SU-DHL-6 (cell line): ENCODE measurements at regions not wholly inside any gene's neighbourhood (a gene's known extent, or its start where the extent isn't known, plus 50 kb on each side); places are given as distances from the start of the nearest gene placed in this dataset.

ENCODE experiments used
- H2AFZ ChIP-seq: fragments of 200-600 bp; sonication (generic); 2 replicates; pipeline ENCODE4 v1.6.1; 2014; ENCODE audit warnings: low read depth, mild to moderate bottlenecking, moderate library complexity, mixed read lengths, antibody characterized with exemption, low read length; ENCODE audit not compliant: severe bottlenecking
- H3F3A ChIP-seq: fragments of 200-600 bp; shearing (Covaris generic); 2 replicates; pipeline ENCODE4 v1.6.0; 2016; ENCODE audit warnings: antibody characterized with exemption, mild to moderate bottlenecking; ENCODE audit not compliant: insufficient read depth
- H3K27ac ChIP-seq: fragments of 200-600 bp; sonication (generic); 2 replicates; pipeline ENCODE4 v1.5.1; 2016; ENCODE audit warnings: low read depth, mild to moderate bottlenecking, low read length, moderate library complexity, mixed read lengths
- H3K27me3 ChIP-seq: fragments of 200-600 bp; sonication (generic), shearing (Covaris generic); 2 replicates; pipeline ENCODE4 v1.6.0; 2014; ENCODE audit warnings: mild to moderate bottlenecking, low read length
- H3K36me3 ChIP-seq: fragments of 200-600 bp; sonication (generic); 2 replicates; pipeline ENCODE4 v1.6.1; 2014; ENCODE audit warnings: mild to moderate bottlenecking, low read length, mixed read lengths
- H3K4me2 ChIP-seq: fragments of 300-600, 200-600 bp; shearing (Covaris generic), sonication (generic); 2 replicates; pipeline ENCODE4 v1.6.0; 2014; ENCODE audit warnings: low read length, low read depth, mild to moderate bottlenecking; ENCODE audit not compliant: poor library complexity, severe bottlenecking
- H3K4me3 ChIP-seq: fragments of 200-600 bp; sonication (generic); 2 replicates; pipeline ENCODE4 v1.5.1; 2014; ENCODE audit warnings: antibody characterized with exemption, low read length, mild to moderate bottlenecking, mixed read lengths; ENCODE audit not compliant: insufficient read depth, poor library complexity, severe bottlenecking
- H3K79me2 ChIP-seq: fragments of 200-600 bp; sonication (generic); 2 replicates; pipeline ENCODE4 v1.6.1; 2014; ENCODE audit warnings: mild to moderate bottlenecking, low read length, moderate library complexity; ENCODE audit not compliant: insufficient read depth
- H3K9ac ChIP-seq: fragments of 200-600 bp; sonication (generic); 2 replicates; pipeline ENCODE4 v1.7.0; 2014; ENCODE audit warnings: mild to moderate bottlenecking, low read length
- H3K9me2 ChIP-seq: fragments of 200-600 bp; sonication (generic); replicated peaks from 2 replicates; pipeline ENCODE4 v1.6.1; 2014; ENCODE audit warnings: low read length; ENCODE audit not compliant: insufficient read depth
- H3K9me3 ChIP-seq: fragments of 200-600 bp; sonication (generic); 2 replicates; pipeline ENCODE4 v1.6.1; 2014; ENCODE audit warnings: low read length, mixed read lengths; ENCODE audit not compliant: insufficient read depth
- H4K20me1 ChIP-seq: fragments of 200-600 bp; sonication (generic); 2 replicates; pipeline ENCODE4 v1.6.1; 2014; ENCODE audit warnings: low read depth, mild to moderate bottlenecking, antibody characterized with exemption, low read length, moderate library complexity, mixed read lengths
- EZH2phosphoT487 ChIP-seq: fragments of 200-600 bp; sonication (generic), shearing (Covaris generic); conservative IDR thresholded peaks from 2 replicates; pipeline ENCODE4 v1.6.1; 2018; ENCODE audit warnings: mild to moderate bottlenecking, antibody characterized with exemption, low read length, moderate library complexity, mixed read lengths
- TF ChIP-seq, protein P1 (sequence below): fragments of 200-600 bp; sonication (generic); IDR thresholded peaks from one replicate; pipeline ENCODE4 v1.5.1; 2017; ENCODE audit warnings: antibody characterized with exemption, mild to moderate bottlenecking, low read length, moderate library complexity; ENCODE audit not compliant: insufficient read depth, poor library complexity, severe bottlenecking

DNA sequence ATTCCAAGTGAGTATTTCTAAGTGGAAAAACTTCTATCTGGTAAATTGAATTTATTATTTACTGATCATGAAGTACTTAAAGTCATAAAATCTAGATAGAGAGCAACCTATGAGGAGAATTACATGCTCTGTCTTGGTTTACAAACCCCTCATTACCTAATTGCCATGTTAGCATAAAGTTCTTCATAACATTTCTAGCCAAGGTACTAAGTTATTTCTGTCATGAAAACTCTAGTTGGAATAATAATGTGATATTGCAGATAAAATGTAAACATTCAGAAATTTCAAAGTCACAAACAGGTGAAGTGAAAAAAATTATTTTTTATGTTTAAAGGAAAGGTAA is 228.6 kb downstream of the TTLL7 start:
- no peak overlapping the region for H3K4me2 ChIP-seq
- H3K79me2 ChIP-seq = no peaks in the 10 kb centered on the region
- H3F3A ChIP-seq = no peaks in the 10 kb centered on the region
- TF ChIP-seq, protein P1, sequence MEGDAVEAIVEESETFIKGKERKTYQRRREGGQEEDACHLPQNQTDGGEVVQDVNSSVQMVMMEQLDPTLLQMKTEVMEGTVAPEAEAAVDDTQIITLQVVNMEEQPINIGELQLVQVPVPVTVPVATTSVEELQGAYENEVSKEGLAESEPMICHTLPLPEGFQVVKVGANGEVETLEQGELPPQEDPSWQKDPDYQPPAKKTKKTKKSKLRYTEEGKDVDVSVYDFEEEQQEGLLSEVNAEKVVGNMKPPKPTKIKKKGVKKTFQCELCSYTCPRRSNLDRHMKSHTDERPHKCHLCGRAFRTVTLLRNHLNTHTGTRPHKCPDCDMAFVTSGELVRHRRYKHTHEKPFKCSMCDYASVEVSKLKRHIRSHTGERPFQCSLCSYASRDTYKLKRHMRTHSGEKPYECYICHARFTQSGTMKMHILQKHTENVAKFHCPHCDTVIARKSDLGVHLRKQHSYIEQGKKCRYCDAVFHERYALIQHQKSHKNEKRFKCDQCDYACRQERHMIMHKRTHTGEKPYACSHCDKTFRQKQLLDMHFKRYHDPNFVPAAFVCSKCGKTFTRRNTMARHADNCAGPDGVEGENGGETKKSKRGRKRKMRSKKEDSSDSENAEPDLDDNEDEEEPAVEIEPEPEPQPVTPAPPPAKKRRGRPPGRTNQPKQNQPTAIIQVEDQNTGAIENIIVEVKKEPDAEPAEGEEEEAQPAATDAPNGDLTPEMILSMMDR = no peak
- TF ChIP-seq EZH2phosphoT487 = no peak
- H2AFZ ChIP-seq = no peak overlapping the region
- H3K27ac ChIP-seq = no peak overlapping the region
- no peaks in the 10 kb centered on the region for H3K9me2 ChIP-seq
- H3K9me3 ChIP-seq = no peaks in the 10 kb centered on the region
- no peak overlapping the region for H3K4me3 ChIP-seq
- H3K27me3 ChIP-seq = no peaks in the 10 kb centered on the region
- no peaks in the 10 kb centered on the region for H3K36me3 ChIP-seq
- H4K20me1 ChIP-seq = no peaks in the 10 kb centered on the region
- H3K9ac ChIP-seq = no peak overlapping the region

GRCh38 chr1:83769594-83770318 is 229.2 kb downstream of the TTLL7 start:
- no peak overlapping the region for H3K9ac ChIP-seq
- H3K9me3 ChIP-seq = no peaks in the 10 kb centered on the region
- TF ChIP-seq, protein P1 = no peak
- TF ChIP-seq EZH2phosphoT487 = no peak
- no peak overlapping the region for H3K4me3 ChIP-seq
- no peaks in the 10 kb centered on the region for H3F3A ChIP-seq
- H3K36me3 ChIP-seq = no peaks in the 10 kb centered on the region
- H3K27me3 ChIP-seq = no peaks in the 10 kb centered on the region
- no peaks in the 10 kb centered on the region for H3K79me2 ChIP-seq
- no peaks in the 10 kb centered on the region for H3K9me2 ChIP-seq
- H3K4me2 ChIP-seq = no peak overlapping the region
- no peak overlapping the region for H2AFZ ChIP-seq
- no peak overlapping the region for H3K27ac ChIP-seq
- no peaks in the 10 kb centered on the region for H4K20me1 ChIP-seq

- H3K27me3 ChIP-seq = no peaks in the 10 kb centered on the region
- H3K4me3 ChIP-seq = no peak overlapping the region
- H3K27ac ChIP-seq = no peak overlapping the region
- no peaks in the 10 kb centered on the region for H3K9me3 ChIP-seq
- no peaks in the 10 kb centered on the region for H3K36me3 ChIP-seq
- H4K20me1 ChIP-seq = no peaks in the 10 kb centered on the region
- H3F3A ChIP-seq = no peaks in the 10 kb centered on the region
- TF ChIP-seq EZH2phosphoT487 = no peak
- TF ChIP-seq, protein P1 = no peak
- H3K79me2 ChIP-seq = no peaks in the 10 kb centered on the region
- H3K9ac ChIP-seq = no peak overlapping the region
- H3K9me2 ChIP-seq = no peaks in the 10 kb centered on the region
- peak overlapping the region; percentile 5 for H3K4me2 ChIP-seq
- H2AFZ ChIP-seq = no peak overlapping the region
Observed at GRCh38 chr1:83769072-83769471, 229.9 kb downstream of the TTLL7 start.
